ENCODE measurements at regions not wholly inside any gene's neighbourhood (a gene's known extent, or its start where the extent isn't known, plus 50 kb on each side); places are given as distances from the start of the nearest gene placed in this dataset.

- no peak for TF ChIP-seq CTCF (IDR thresholded peaks at IDR 0.05; ENCODE audit: low read depth, low read length)
- no peak for TF ChIP-seq MYC (IDR thresholded peaks at IDR 0.05; ENCODE audit: low read depth, low read length)
- TF ChIP-seq POLR2A (IDR thresholded peaks at IDR 0.05; ENCODE audit: extremely low read depth, insufficient read length), result no peak
- no peak for TF ChIP-seq MAX (IDR thresholded peaks at IDR 0.05; ENCODE audit: low read depth, low read length)
These were observed 292.3 kb upstream of the PITRM1 start for GRCh38 chr10:3464760-3465405.
